ENCODE measurements at regions not wholly inside any gene's neighbourhood (a gene's known extent, or its start where the extent isn't known, plus 50 kb on each side); places are given as distances from the start of the nearest gene placed in this dataset.

DNA sequence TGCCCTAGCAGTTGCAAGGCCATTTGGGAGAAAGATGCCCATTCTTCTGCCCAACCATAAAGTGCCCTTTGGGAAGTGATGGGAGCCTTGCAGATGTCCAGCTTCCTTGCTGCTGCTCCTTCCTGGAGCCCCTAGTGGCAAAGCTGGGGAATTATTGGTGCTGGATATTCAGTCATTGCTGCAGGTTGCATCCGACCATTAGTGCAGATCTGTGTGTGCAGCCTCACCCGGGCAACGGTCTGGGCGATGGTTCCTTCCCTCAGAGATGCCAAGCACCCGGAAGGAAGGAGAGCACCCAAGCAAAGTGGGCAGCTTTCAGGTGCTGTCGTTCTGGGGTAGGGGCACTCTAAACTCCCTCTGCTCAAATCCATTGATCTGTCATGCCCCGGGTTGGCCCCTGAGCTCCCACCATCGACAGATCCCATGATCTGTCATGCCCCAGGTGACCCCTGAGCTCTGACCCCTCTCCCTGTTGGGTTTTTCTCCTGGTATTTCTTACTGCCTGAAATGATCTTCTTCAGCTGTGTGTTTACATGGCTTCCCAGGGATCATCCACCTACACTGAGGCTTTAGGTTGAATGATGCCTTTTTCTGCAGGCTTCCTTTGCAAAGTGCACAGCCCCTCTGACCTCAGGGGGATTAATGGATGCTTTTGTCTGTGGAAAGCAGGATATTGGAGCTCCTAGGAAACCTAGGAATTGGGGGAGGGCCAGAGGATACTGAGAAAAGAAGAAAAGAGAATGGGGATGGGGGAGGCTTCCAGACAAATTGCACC lies 467.5 kb downstream of the PTPRU start:
- TF ChIP-seq CTCF (IDR thresholded peaks at IDR 0.05 in 4 of 5, conservative IDR thresholded peaks at IDR 0.05 in 1 of 5) (peak in 4 of 5 experiments; percentile 26 to 54 (median 28)), POLR2A (IDR thresholded peaks at IDR 0.05) (no peak)

All from gastrocnemius medialis (tissue), 4 donors.